PC-9 (cell line): ENCODE measurements at regions not wholly inside any gene's neighbourhood (a gene's known extent, or its start where the extent isn't known, plus 50 kb on each side); places are given as distances from the start of the nearest gene placed in this dataset.

ENCODE experiments used
- CTCF ChIP-seq: fragments of 200-600 bp; sonication (generic); conservative IDR thresholded peaks from 2 replicates; pipeline ENCODE4 v1.6.1; 2017; ENCODE audit warnings: mixed run types, antibody characterized with exemption, mild to moderate bottlenecking, moderate library complexity
- EZH2 ChIP-seq: fragments of 200-600 bp; sonication (generic); IDR thresholded peaks from 2 replicates; pipeline ENCODE4 v1.8.0; 2017; ENCODE audit warnings: antibody characterized with exemption, low read depth

GRCh38 chr16:65710107-65710506 is 588.2 kb upstream of the CDH11 start:
- TF ChIP-seq CTCF (no peak), EZH2 (no peak)
